RWPE1 (cell line): ENCODE measurements at regions not wholly inside any gene's neighbourhood (a gene's known extent, or its start where the extent isn't known, plus 50 kb on each side); places are given as distances from the start of the nearest gene placed in this dataset.

Experiments
- CTCF ChIA-PET: fragments of 350-600 bp; sonication (Branson Sonifier 250); formaldehyde crosslinking; extraction: SDS; loops from one replicate; lab custom pipeline; 2021; lab: Yijun Ruan, JAX
- POLR2A ChIA-PET: fragments of 400-600 bp; formaldehyde crosslinking; extraction: SDS; loops from one replicate; lab custom pipeline; 2020; ENCODE audit warnings: antibody characterized with exemption; ENCODE audit not compliant: low non-redundant PET; lab: Yijun Ruan, JAX
- DNase-seq: peaks from one replicate; pipeline ENCODE4 v3.0.0; 2012; ENCODE audit warnings: low spot score
- H3K27ac ChIP-seq: fragments of 450-650 bp; 2 replicates; pipeline ENCODE4 v1.5.1; 2017
- CTCF ChIP-seq: fragments of 450-650 bp; conservative IDR thresholded peaks from 2 replicates; pipeline ENCODE4 v1.5.1; 2017; ENCODE audit warnings: low read depth, mild to moderate bottlenecking

- POLR2A ChIA-PET, result no interaction called here
- CTCF ChIA-PET, result no interaction called here
- DNase-seq, result no peak
- H3K27ac ChIP-seq, result no peak overlapping the region
- no peak for TF ChIP-seq CTCF
Observed at GRCh38 chr6:71457929-71458328, 169.3 kb downstream of the OGFRL1 start.

GRCh38 chr6:71459162-71459561 is 170.6 kb downstream of the OGFRL1 start:
- TF ChIP-seq CTCF, result no peak
- no peak for DNase-seq
- ChIA-PET CTCF (interaction anchor here (0.6 kb wide), 1 partner anchor 266 kb away, joined by 3 read pairs; no protein-coding TSS in a partner anchor), POLR2A (no interaction called here)
- H3K27ac ChIP-seq, result no peak overlapping the region

- ChIA-PET POLR2A (no interaction called here), CTCF (no interaction called here)
- no peak for DNase-seq
- no peak overlapping the region for H3K27ac ChIP-seq
- TF ChIP-seq CTCF, result no peak
Observed at GRCh38 chr6:71460933-71461332, 172.3 kb downstream of the OGFRL1 start.

GRCh38 chr6:71463061-71463460 is 174.4 kb downstream of the OGFRL1 start:
- POLR2A ChIA-PET, result no interaction called here
- no peak for DNase-seq
- CTCF ChIA-PET, result interaction anchor here (0.6 kb wide), 1 partner anchor 47 kb away, joined by 3 read pairs; no protein-coding TSS in a partner anchor
- H3K27ac ChIP-seq, result no peak overlapping the region
- TF ChIP-seq CTCF, result no peak

- CTCF ChIA-PET, result interaction anchor here (0.5 to 0.6 kb wide), 2 partner anchors 17 to 119 kb away, joined by 3 to 4 read pairs; no protein-coding TSS in a partner anchor
- TF ChIP-seq CTCF, result no peak
- POLR2A ChIA-PET, result no interaction called here
- no peak for DNase-seq
- no peak overlapping the region for H3K27ac ChIP-seq
Observed at GRCh38 chr6:71465096-71465495, 176.5 kb downstream of the OGFRL1 start.

GRCh38 chr6:71466362-71466761 is 177.8 kb downstream of the OGFRL1 start:
- H3K27ac ChIP-seq, result no peak overlapping the region
- no peak for DNase-seq
- ChIA-PET POLR2A (no interaction called here), CTCF (interaction anchor here (0.6 kb wide), 1 partner anchor 35 kb away, joined by 4 read pairs; no protein-coding TSS in a partner anchor)
- TF ChIP-seq CTCF, result no peak
